H1 (cell line): ENCODE measurements at regions not wholly inside any gene's neighbourhood (a gene's known extent, or its start where the extent isn't known, plus 50 kb on each side); places are given as distances from the start of the nearest gene placed in this dataset.
"Not testable (repeated sequence)": the region's sequence is repeated elsewhere in the genome, so short reads cannot be mapped to it uniquely, and the experiment has no call there.

Experiments used
- CTCF ChIP-seq, 3 experiments: IDR thresholded peaks; 1 replicate in 2 of 3; 2 replicates in 1 of 3; pipeline versions ENCODE4 v1.5.1 to v1.6.1; 2011; ENCODE audit warnings: low read length in 3 of 3, mild to moderate bottlenecking in 3 of 3, inconsistent platforms in 2 of 3, low read depth in 1 of 3, moderate library complexity in 1 of 3; ENCODE audit not compliant: insufficient read depth in 1 of 3; ENCODE audit errors: control extremely low read depth in 1 of 3
- POLR2AphosphoS5 ChIP-seq: IDR thresholded peaks from 2 replicates; pipeline ENCODE4 v1.6.1; 2011; ENCODE audit warnings: low read depth, low read length
- TF ChIP-seq, protein P1 (sequence below): IDR thresholded peaks from 2 replicates; pipeline ENCODE4 v1.6.1; 2011; ENCODE audit warnings: low read depth, mild to moderate bottlenecking, low read length; ENCODE audit not compliant: insufficient read depth

DNA sequence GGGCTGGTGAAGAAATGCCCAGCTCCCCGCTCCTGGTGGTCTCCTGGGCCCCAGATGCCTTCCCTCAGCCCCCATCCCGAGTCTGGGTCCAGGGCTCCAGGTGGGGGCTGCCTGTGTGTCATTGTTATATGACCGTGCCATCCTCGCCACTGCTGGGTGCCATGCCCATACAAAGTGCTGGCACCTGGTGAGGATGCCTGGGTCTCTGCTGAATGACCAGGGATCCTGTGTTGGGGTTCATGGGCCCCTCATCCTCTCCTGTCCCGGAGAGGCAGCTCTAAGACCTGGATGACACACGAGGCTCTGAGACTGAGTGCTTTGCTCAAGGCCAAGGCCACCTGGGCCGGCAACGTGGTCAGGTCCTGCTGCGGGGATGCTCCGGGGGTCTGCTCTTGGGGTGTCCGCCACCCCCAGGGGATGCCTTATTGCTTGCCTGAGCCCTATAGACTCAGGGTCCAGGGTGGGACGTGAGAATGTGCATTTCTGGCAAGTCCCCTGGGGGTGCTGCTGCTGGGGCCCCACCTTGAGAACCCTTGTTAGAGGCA lies 206.9 kb downstream of the LAT start:
- not testable (repeated sequence) for TF ChIP-seq POLR2AphosphoS5; CTCF (IDR thresholded peaks at IDR 0.05; ENCODE audit: control extremely low read depth in 1 of 3, insufficient read depth in 1 of 3, low read depth in 1 of 3, low read length in 3 of 3)
- TF ChIP-seq, protein P1, sequence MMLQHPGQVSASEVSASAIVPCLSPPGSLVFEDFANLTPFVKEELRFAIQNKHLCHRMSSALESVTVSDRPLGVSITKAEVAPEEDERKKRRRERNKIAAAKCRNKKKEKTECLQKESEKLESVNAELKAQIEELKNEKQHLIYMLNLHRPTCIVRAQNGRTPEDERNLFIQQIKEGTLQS: not testable (repeated sequence)
